ENCODE measurements at regions not wholly inside any gene's neighbourhood (a gene's known extent, or its start where the extent isn't known, plus 50 kb on each side); places are given as distances from the start of the nearest gene placed in this dataset.
"Not testable (repeated sequence)": the region's sequence is repeated elsewhere in the genome, so short reads cannot be mapped to it uniquely, and the experiment has no call there.

DNA sequence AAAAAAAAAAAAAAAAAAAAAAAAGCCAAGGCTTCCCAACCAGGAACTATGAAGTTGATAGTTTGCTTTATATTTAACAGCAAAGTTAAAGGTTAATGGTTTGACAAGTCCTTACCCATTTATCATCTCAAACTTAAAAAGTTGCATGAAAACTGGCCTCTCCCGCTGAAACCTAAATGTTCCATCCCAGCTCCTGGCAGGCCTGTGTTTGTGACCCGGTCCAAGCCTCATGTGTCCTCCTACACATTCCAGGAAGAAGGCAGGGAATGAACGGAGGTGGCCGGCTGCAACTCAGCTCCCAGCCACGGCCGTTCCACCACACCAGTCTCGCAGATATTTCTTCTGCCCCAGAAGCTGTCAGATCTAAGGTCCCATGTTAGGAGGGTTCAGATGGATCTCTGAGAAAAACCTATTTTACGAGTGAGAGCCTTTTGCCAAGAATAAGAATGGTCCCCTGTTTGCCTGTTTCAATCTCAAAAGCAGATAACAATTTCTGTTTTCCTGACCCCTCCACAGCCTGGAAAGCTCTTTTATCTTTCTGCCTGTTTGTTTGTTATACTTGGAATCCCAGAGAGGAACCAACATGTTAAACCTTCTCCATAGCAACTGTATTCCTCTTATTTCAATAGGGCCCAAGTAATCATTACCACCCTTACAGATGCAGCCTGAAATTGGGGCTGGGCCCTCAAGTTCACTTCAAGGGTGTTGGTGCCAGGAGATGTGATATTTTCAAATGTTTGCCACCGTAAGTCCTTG lies 56.5 kb downstream of the KCTD12 start:
- no peak for DNase-seq

DNA sequence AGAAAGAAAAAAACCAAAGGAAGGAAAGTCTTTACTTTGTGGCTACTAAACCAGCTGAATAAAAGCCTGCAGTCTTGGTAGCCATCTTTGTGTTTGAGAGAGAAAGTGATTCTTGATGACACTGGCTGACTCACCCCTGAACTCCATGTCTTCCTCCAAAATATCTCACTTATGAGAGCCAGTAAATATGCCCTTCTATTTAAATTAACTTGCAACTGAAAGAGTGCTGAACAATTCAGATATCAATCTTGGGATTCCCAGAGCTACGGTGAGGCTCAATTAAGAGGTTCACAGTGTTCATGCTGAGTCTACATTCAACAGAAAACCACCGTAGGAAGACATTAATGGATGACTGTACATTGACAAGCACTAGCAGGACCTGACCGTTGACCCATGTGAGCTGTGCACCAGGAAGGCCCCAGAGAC lies 57.9 kb downstream of the KCTD12 start:
- no peak for DNase-seq

DNA sequence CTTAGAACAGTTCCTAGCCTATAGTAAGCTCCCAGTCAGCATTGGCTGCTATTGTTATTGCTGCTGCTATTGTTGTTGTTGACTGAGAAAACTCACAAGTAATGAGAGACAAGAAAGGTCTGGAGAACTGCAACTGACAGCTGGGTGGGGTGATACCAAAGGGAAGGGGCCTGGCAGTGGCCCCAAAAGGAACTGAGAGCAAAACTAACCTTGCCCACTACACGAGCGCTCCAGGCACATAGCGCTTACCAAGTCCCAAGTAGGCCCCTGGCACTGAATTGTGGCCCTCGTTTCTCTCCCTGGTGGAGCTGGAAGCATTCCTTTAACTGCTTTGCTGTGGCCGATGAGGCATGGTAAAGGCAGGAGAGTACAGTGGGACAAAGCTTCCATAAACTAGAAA lies 59.7 kb downstream of the KCTD12 start:
- DNase-seq: no peak

DNA sequence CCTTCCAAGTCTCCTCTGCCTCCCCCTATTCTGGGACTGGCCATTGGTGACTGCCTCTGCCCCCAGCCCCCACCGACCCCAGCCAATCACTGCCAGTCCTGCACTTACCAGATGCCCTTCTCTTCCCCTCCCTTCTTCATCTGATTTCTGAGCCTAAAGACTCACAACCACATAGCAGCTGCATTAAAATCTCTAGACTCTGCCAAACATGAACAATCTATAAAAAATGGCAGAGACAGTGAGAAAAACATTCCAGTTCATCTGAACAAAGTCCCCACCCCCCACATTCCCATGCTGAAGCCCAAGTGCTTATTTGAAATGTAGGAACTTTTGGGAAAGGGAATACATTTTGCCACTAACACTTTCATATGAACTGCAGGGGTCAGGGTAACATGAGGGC lies 60.8 kb downstream of the KCTD12 start:
- DNase-seq: no peak

DNA sequence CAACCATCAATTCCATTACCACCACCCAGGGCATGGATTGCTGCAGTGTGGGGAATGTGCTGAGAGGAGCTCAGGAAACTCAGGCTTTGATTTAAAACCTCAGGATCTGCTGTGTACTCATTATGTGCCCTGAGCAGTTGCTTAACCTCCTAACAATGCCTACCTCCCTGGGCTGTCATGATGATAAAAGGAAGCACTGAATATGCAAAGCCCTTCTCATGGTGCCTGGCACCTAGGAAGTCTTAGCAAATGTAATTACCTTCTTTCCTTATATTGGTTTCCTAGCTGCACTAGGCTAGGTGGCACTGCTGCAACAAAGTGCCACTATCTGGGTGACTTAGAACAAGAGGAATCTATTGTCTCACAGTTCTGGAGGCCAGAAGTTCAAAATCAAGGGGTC lies 62.2 kb downstream of the KCTD12 start:
- DNase-seq: no peak

DNA sequence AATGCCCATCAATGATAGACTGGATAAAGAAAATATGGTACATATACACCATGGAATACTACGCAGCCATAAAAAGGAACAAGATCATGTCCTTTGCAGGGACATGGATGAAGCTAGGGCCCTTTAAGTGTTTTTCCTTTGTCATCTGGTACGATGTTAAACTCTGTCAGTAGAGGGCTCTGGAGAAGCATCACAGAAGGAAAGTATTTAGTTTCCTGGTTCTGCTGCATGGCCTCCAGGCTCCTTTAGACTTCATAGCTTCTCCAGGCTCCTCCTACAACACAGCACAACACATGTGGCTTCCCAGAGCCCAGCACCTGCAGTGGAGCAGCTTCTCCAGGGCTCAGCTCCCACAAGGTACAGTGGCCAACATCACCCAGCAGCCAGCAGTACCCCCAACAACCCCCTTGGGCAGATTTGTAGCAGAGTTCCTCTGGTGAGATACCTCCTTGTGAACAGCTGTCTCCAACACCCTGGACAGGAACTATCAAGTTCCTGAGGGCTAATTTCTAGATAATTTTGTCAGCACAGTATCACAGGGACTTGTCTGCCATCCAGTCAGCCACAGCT lies 63.4 kb downstream of the KCTD12 start:
- DNase-seq: peak in 1 of 58 donors; percentile 15

DNA sequence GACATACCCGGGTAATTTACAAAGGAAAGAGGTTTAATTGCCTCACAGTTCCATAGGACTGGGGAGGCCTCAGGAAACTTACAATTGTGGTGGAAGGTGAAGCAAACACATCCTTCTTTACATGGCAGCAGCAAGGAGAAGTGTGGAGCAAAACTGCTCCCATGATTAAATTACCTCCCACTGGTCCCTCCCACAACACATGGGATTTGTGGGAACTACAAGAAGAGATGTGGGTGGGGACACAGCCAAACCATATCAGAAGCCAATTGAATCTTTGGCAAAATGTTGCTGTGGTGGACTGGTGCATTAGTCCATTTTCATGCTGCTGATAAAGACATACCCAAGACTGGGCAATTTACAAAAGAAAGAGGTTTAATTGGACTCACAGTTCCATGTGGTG lies 65.0 kb downstream of the KCTD12 start:
- DNase-seq: not testable (repeated sequence)

DNA sequence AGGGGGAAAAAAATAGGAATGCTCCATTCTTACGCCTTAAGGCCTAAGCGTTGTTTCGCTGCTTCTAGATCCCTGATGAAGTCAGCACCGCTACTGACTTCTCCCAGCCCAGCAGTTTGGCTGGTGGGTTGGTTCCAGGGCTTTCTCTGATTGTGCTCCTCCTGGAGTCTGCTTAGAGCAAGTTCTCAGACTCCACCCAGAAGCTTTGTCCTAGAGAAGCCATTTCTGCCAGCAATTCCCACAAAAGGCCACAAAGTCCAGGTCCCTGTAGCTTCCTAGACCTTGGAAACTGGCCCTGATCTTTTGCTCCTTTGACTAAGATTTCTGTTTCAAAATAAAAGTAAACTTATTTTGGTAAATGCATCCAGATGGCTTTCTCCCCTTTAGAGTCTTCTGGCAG lies 65.4 kb downstream of the KCTD12 start:
- DNase-seq: no peak

DNA sequence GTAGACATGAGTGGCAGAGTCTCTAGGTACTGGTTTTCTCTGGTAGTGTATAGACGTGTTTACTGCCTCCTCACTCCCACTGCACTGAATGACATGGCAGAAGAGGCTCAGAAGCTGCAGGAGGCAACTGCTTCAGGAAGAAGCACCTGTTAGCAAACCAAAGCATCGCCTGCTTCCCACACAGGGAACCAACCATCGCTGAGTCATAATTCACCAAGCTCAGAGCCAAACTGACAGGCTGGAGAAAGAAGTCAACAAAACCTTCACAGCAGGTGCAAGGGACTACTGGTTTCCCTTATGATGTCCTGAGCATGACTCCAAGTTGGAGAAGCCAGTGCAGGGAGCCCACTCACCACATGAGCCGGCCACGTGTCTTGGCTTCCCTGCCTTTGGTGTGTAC lies 69.8 kb downstream of the KCTD12 start:
- peak in 12 of 58 donors; percentile 13 to 67 (median 26) for DNase-seq

DNA sequence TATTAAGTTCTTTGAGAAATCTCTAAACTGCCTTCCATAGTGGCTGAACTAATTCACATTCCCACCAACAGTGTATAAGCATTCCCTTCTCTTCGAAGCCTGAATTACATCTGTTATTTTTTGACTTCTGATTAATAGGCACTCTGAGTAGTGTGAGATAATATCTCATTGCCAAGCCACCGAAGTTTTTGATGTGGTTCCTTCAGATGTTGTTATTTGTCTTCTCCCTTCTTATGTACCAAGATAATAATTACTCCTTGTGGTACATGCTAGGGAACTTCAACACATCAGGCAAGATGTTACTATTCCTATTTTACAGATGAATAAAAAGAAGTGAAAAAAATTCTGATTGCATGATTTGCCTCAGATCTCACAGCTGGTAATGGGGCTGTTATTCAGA lies 70.9 kb downstream of the KCTD12 start:
- DNase-seq: no peak

DNA sequence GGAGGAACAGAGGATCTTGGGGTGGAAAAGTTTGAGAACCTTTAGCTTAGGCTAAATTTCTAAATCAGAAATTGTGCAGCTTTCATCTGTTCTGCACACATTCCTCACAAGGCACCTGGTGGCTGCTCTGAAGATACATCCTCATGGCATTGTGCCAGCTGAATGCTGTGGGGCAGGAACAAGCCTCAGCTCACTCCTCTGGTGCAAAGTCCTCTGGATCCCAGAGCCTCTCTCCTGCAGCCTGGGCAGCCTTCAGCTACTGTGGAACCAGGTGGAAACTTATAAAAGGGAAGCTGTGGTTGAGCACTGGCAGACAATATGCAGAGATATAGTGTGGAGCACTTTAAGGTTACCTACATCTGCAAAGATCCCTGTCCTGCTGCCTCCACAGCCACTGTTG lies 72.3 kb downstream of the KCTD12 start:
- no peak for DNase-seq

DNA sequence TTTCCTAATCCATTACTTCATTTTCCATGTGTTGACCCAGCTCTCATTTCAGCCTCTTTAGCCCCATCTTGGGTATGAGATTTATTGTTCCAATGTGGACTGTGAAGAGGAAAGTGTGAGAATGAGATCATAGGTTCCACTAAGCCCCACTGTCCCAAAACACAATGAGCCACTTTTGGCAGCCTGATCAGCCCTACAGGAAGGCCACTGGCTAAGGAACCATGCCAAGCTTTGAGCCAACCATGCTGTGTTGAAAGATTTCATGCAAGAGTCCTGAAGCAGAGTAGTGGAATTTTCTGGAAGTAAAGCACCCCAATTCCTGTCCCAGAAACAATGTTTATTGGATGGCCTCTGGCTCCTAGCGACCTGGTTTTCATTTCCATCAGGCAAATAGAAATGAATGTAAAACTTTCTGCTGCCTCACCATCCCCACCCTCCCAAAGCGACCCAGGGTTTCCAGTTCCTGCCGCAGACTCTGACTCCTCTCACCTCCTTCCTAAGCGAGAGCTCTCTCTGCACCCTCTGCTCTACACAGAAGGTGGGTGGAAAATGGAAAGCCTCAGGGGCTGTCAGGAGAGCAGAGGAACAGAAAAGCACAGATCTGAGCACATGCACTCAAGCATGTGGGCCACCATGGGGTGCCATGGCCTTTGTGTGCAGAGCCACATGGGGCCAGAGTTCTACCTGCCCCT lies 73.1 kb downstream of the KCTD12 start:
- DNase-seq: peak in 5 of 58 donors; percentile 11 to 40 (median 26)

DNA sequence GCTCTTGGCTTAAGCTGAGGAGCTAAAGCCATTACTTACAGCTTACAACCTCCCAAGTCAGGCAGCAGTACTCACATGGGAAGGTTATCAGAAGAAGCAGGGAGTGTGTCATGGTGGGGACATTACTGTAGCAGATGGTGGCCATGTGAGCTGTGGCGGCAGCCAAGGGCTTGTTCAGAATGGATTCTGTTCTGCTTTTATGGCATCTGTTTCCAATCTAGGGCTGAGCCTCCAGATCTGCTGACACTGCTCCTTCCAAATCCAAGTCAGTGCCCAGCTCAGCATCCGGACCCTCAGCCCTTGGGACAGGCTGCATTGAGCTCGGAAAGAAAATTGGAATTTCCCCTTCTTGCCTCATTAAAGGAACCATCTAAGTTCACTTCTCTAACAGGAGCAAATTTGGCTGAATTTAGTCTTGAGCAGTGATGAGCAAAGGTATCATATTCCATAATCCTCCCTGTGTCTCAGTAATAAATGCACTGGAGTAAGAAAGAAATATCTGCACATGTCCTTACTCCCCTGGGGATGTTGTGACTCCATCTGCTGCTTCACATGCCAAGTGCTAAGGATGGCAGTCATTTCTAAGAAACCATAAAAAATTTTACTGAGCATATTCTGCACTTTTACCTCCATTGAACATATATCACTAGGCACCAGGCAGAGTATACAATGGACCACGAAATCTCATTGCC lies 73.9 kb downstream of the KCTD12 start:
- peak in 20 of 58 donors; percentile 12 to 53 (median 27) for DNase-seq

DNA sequence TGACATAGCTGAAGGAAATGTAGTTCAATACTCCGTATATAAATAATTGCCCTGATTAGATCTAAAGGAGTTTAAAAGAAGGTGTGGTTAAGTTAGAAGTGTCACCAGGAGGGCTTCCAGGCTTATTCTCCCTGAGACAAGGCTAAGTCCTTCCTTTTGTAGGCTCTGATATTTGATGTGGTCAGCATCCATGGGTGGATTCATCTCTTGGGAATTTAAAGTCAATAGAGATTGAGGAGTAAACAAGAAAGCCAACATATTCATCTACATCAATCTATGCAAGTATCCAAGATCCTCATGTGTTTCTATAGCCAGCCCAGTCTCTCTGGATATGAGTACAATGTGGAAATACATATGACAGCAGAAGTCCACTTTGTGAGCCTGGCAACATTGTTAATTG lies 76.8 kb downstream of the KCTD12 start:
- DNase-seq: no peak

DNA sequence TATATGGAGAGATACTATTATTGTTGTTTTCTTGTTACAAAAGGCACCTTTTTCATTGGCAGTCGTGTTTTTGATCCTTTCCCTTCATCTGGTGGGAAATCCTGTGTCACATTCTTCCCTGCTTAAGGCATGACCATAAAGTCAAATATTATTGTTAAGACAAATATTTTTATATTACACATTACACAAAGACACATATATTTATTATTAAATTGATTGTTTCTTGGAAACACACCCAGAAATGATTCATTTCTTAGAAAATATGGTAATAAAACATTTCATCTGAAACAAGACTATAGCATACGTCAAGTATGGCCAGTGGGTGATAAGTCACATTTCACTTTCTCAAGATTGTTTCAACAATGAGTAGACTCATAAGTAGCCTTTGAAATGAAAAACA lies 77.3 kb downstream of the KCTD12 start:
- no peak for DNase-seq

DNA sequence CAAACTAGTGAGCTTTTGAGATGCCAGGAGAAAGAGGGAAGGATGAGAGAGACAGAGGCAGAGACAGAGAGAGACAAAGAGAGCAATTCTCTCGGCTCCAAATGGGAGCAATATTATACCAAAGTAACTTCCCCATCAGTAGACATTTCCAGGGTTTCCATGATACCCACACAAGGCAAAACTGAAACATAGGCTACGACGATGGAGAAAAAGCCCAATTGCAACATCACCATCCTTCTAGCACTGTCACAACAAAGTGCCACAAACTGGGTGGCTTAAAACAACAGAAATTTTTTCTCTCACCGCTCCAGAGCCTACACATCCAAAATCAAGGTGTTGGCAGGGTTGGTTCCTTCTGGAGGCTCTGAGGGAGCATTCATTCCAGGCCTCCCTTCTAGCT lies 81.4 kb downstream of the KCTD12 start:
- no peak for DNase-seq

DNA sequence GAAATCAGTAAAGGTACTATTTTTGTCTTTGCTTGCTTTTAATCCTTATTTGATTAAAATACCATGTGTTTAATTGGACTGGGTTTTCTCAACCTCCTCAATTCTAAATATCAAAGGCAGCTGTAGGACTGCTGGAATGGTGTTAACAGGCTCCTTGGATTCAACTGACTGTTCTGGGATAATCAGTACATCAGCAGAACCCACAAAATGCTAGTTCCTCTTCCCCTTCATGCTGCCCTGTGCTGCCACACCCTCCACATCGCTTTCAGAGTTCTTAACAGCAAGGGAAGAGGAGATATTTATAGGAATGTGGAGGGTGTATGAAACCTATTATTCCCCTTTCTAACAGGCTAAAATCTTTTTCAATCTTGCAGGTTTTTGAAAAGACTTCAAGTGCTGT lies 82.4 kb downstream of the KCTD12 start:
- DNase-seq: no peak

DNA sequence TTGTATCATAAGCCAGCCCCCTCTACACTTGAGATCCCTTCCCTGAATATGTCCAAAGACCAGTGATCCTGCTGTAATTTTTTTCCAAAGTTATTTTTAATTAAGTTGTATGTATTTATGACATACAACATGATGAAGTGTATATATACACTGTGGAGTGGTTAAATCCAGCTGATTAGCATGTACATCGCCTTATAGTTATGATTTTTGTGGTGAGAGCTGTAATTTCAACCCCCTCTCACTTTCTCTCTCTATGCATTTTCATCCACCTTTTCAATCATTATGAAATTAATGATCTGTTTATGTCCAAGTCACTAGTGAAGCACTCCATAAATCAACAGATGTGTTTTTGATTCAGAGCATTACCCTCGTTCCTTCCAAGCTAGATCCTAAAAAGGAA lies 85.3 kb downstream of the KCTD12 start:
- no peak for DNase-seq

DNA sequence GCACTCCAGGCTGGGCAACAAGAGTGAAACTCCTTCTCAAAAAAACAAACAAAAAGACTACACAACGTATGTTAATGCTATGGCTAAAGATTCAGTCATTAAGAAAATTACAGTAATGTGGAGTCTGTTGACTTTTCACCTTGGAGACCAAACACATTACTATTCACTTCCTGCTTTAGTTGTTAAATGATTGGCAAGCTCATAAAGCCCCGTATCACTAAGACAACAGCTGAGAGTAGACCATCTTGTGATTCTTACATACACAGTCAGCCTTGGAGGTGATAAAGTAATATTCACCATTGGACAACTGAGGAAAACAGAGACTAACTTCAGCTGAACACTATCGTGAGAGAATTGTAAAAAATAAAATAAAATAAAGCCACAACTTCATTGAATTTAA lies 86.5 kb downstream of the KCTD12 start:
- no peak for DNase-seq

DNA sequence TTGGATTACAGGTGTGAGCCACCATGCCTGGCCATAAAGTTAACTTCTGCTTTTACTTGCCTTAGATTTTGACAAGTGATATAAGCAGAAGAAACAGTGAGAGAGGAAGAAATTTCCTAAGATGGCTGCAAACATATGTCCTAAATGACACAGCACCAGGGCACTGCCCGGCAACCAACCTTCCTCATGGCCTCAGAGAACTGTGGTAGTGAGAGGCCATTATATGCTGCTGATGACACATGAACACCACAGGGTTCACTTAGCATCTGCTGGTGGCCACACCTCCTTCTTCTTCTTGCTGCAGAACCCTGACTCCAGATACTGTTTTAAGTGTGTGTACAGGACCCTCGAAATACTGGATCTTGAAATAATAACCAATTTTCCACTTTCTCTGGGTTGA lies 88.2 kb downstream of the KCTD12 start:
- DNase-seq: no peak

DNA sequence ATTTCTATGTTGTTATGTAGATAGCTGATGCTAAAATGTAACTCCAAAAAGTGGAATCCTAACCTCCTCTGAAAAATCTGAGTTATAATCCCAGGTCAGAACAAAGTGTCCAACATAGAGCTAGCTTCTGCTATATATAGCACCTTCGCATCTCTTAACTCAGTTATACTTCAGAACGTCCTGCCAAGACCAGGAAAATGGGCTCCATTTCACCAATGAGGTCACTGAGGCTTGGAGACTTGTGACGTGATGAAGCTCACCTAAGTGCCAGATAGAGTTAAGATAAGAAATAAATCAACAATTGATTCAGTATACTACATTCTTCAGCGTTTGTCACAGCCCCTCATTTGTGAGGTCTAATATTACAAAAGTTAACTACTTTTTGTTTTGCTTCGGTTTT lies 88.8 kb downstream of the KCTD12 start:
- DNase-seq: no peak

DNA sequence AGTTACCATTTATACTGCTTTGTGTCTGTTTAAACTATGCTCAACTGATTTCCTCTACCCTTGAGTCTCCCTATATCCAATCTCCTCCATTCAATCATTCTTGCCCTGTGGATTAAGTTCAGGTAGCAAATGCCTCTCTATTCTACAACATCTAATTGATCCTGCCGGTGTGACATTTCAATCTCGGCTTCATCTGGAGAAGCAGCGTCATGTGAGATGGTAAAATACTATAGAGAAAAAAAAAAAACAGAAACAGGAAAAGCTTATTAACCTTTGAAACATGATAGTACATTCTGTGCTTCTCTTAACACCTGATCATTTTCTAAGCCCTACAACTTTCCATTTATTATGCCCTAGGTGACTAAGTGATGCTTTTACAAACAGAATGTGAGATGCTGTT lies 89.4 kb downstream of the KCTD12 start:
- DNase-seq: no peak

Data from anterior cingulate cortex (tissue), 58 donors.